Activated CD4-positive, CD25-positive, alpha-beta regulatory T cell treated with anti-CD3 and anti-CD28 coated beads, Interleukin-2, amount 50 U/mL, for 16 hours (primary cell): ENCODE measurements at regions not wholly inside any gene's neighbourhood (a gene's known extent, or its start where the extent isn't known, plus 50 kb on each side); places are given as distances from the start of the nearest gene placed in this dataset.
"Not testable (repeated sequence)": the region's sequence is repeated elsewhere in the genome, so short reads cannot be mapped to it uniquely, and the experiment has no call there.

Source experiments
- DNase-seq: peaks from one replicate; pipeline ENCODE4 v3.0.0-alpha.2; 2020; ENCODE audit warnings: low read depth, low spot score

DNA sequence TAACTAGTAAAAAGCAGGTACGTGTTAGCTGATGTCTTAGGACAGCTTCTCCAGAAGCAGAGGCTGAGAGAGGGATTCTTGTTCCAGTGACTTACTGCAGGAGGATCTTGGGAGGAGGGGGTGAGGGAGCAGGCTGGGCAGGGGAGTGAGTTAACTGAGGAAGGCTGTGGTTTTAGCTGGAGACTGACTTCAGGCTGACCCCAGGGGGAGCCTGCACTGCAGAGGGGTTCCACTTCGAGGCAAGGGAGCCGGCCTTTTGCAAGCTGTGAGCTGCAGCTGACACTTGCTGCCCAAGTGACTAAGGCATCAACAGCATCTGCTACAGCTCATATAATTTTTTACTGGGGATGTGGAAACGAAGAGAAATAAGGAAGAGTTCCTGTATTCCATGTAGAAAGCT lies 50.4 kb upstream of the SOD1 start:
- DNase-seq = no peak

DNA sequence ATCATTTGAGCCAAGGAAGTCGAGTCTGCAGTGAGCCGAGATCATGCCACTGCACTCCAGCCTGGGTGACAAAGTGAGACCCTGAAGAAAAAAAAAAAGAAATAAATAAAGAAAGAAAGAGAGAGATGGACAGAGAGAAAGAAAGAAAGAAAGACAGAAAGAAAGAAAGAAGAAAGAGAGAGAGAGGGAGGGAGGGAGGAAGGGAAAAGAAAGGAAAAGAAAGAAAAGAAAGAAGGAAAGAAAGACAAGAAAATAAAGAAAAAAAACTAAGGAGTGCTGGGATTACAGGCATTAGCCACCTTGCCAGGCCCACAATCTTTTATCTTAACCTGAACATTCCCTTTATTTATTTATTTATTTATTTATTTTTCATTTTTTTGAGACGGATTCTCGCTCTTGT lies 51.7 kb upstream of the SOD1 start:
- DNase-seq = no peak

DNA sequence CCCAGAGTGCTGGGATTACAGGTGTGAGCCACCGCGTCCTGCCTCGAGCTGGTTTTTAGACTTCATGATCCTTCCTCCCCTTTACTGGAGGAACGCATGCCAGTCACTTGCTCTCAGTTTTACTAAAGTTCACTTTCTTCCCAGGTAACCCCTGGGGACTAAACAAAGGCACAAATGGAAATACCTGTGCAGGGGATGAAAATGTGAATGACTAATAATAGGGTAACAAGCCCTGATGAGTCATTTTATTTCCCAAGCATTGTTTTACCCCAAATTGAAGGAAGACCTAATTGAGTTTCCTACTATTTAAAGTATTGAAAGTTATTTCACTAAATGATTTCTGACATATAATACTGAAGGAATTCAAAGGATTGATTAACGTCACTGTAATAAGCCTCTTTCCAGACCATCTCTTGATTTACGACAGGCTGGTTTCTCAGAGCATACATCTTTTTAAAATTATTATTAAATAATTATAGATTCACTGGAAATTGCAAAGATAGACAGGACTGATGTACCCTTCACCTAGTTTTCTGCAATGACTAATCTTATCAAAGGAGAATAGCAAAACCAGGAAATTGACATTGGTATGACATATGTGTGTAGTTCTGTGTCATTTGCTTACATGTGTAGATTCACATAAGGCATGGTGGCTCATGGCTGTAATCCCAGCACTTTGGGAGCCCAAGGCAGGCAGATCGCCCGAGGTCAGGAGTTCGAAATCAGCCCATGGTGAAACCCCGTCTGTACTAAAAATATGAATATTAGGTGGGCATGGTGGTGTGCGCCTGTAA lies 53.2 kb upstream of the SOD1 start:
- DNase-seq = no peak

DNA sequence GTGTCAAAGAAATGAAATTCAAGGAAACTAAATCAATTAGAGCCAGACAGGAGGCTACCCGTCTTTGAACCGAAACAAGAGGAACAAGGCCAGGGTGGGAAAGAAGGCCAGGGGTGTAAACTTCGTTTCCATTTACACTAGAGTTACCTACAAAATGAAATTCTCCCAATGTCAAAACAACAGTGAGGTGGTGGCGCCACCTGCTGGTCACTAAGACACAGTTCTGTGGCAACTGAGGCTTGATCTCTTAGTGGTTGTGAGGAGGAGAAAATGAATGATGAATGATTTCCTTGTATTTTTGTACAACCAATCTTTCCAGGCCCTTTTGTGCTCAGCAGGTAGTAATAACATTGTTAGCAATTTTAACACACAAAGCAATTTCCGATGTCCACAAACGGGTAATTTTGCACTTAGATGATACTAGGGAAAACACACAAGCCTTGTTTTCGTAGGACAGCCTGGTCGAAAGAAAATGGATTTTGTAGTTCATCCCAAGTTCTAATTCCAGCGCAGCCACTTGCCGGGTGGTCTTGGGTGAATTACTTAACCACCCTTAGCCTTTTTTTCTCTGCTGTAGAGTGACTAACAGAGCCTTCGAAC lies 54.8 kb upstream of the SOD1 start:
- peak; percentile 61 for DNase-seq

DNA sequence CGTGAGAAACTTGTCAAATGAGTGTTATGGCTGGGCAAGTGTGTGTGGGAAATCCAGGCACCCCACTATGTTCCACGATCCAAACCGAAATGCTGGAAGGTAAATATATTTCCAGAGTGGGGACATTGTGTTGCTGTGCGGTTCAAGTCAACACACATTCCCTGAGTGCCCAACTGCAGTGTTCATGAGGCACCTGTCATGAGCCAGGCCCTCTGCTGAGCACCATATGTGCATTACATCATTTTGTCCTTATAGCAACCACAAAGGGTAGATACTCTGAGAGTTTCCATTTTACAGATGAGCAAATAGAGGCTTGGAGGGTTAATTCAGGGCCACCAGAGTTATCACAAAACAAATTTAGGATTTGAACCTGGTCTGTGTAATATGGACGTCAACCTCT lies 59.9 kb upstream of the SOD1 start:
- no peak for DNase-seq

GRCh38 chr21:31599013-31599412 lies 60.5 kb upstream of the SOD1 start:
- DNase-seq = no peak

- DNase-seq = no peak
These were observed 61.8 kb upstream of the SOD1 start for GRCh38 chr21:31597683-31598082.

DNA sequence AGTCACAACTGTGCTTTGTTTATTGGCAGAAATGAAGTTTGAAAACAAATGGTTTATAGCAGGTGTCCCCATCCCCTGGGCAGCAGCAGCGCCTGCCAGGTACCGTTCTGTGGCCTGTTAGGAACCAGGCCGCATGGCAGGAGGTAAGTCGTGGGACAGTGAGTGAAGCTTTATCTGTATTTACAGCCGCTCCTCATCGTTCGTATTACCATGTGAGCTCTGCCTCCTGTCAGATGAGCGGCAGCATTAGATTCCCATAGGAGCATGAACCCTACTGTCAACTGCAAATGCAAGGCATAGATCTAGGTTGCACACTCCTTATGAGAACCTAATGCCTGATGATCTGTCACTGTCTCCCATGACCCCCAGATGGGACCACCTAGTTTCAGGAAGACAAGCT lies 63.4 kb upstream of the SOD1 start:
- DNase-seq = no peak

GRCh38 chr21:31594726-31595125 lies 64.8 kb upstream of the SOD1 start:
- DNase-seq = no peak

GRCh38 chr21:31594279-31594678 lies 65.2 kb upstream of the SOD1 start:
- DNase-seq = no peak

DNA sequence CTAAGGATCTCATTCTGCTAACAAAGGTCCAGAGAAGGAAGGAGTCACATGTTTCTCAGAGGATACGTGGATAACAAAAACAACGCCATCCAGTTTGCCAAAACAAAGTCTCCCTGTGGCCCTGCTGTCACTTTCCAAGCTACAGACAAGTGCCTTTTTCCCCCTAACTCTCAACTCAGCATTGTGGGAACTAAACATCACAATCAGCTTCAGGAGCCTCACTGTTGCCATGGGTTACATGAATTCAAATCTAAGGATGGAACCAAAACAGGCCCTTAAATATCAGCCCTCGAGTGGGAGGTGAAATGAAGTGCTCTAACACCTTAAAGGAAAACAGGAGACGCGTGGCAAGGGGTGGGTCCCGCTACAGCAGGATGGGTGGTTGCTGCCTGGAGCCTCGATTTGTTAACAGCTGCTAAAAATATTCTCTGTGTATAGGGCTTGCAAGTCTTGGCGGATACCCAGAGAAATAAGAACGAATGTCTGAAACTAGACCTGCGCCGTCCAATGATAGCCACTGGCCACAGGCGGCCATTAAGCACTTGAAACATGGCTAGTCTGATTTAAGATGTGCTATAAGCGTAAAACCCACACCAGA lies 66.4 kb upstream of the SOD1 start:
- DNase-seq = no peak

DNA sequence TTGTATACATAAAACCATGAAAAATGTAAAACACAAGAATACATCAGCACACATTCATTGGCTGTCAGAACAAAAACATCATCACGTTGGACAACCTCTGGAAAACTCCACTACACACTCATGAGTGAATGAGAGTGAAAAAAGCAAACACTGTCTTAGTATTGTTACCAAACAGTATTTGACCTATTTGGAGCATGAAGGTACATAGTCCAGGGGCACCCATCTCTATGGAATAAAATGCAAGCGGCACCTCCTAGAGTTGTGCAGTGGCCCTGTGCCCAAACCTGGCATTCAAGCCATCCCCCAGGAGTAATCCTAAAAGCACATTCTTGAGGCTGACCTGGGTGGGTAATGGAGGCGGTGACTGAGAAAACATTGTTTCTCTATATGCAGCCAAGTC lies 67.0 kb upstream of the SOD1 start:
- no peak for DNase-seq

GRCh38 chr21:31589820-31590219 lies 69.7 kb upstream of the SOD1 start:
- DNase-seq = no peak

DNA sequence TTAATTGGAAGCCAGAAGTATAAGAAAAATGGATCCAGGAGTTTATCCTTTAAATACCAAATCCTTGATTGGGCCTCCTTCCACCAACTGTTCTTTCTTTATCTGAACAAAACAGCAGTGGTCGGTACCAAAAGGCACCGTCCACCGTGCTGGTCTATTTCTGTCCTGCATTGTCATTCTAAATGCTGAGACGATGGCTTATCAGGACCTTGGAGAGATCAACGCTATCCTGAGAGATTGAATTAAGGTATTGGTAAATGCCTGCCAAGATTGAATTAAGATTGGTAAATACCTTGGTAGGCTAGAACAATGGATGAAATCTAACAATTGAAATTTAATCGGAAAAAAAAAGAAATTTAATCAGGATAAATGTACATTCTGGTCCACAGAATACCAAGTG lies 73.4 kb upstream of the SOD1 start:
- no peak for DNase-seq

DNA sequence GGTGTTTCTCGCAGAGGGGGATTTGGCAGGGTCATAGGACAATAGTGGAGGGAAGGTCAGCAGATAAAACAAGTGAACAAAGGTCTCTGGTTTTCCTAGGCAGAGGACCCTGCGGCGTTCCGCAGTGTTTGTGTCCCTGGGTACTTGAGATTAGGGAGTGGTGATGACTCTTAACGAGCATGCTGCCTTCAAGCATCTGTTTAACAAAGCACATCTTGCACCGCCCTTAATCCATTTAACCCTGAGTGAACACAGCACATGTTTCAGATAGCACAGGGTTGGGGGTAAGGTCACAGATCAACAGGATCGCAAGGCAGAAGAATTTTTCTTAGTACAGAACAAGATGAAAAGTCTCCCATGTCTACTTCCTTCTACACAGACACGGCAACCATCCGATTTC lies 75.6 kb upstream of the SOD1 start:
- not testable (repeated sequence) for DNase-seq

DNA sequence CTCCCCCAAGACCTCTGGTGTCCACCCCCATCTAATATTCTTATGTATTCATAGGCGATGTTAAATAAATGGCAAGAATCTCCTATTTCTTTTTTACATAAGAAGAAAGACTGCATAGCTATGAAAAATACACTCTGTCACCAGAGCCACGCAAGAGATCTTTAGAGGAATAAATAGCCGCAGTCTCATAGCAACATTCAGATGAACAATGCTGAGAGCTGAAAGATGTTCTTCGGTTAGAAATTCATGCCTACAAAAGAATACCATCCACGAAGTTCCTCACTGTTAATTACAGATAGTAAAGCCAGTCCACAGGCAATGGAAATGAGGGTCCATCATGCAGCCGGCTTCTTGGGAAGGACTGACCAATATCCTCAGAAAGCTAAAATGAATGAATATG lies 76.0 kb upstream of the SOD1 start:
- DNase-seq = no peak

- DNase-seq = peak; percentile 66
These were observed 78.6 kb upstream of the SOD1 start for GRCh38 chr21:31580866-31581276.

DNA sequence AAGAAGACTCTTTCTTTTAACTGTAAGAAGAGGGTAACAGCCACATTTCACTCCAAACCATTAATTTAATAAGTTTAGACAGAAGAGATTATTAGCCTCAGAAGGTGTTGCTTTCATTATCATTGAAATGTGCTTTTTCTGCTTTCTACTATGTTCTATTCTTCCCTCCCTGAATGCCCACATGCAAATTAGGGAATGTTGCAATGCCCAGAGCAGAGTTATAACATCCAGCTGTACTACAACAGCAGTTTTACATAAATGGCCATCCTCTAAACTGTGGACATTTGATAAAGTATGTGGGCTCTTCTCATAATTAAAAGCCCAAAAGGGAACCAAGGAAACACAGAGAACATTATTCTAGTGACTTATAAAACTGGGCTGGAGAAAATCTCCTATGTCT lies 82.2 kb upstream of the SOD1 start:
- DNase-seq = no peak

DNA sequence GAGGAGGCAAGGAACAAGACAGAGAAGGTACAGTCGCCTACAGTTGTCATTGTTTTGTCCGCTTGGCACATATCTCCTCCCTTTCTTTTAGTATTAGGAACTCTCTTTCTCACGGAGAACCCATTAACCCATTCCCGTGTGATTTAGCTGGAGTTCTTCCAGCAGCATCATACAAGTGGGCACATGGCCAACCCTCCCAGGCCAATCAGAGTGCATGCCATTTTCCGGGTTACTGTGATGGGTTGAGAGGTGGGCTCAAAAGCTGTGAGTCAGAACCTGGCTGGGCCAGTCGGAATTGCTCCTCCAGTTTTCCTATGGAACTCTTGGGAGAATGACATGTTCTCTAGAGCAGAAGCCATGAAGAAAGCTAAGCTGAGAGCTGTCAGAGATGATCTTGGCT lies 83.1 kb upstream of the SOD1 start:
- DNase-seq = no peak

DNA sequence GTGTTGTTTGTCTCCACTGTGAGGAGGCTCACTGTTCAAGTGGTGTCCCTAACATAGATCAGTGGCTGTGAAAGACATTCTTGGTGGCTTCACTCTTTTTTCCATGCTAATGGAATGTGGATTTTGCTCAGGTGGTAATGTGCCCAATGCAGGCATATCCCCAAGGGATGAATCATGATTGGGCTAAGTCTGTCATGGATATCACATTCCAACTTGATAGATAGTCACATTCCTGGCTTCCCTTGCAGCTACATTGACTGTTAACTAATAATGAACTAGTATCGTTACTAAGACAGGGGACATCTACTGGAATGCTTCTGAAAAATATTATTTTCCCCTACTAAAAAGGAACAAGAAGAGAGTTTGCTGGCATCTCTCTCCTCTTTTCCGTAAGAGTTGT lies 86.3 kb upstream of the SOD1 start:
- no peak for DNase-seq

- no peak for DNase-seq
These were observed 87.6 kb upstream of the SOD1 start for GRCh38 chr21:31571879-31572278.

- DNase-seq = no peak
These were observed 88.5 kb upstream of the SOD1 start for GRCh38 chr21:31570824-31571566.

- DNase-seq = no peak
These were observed 92.9 kb upstream of the SOD1 start for GRCh38 chr21:31566611-31567010.
